HL-60 (cell line): ENCODE measurements at regions not wholly inside any gene's neighbourhood (a gene's known extent, or its start where the extent isn't known, plus 50 kb on each side); places are given as distances from the start of the nearest gene placed in this dataset.

ENCODE experiments used
- DNase-seq, 2 experiments: peaks; one replicate each; pipeline ENCODE4 v3.0.0-alpha.2; 2010 to 2020; ENCODE audit warnings: low read depth in 1 of 2, low spot score in 1 of 2
- H3K27ac ChIP-seq: fragments of 250-450 bp; sonication (Bioruptor Pico); replicated peaks from 2 replicates; pipeline ENCODE4 v1.5.1; 2020; ENCODE audit warnings: mild to moderate bottlenecking, moderate library complexity
- H3K27me3 ChIP-seq: fragments of 250-450 bp; sonication (Bioruptor Pico); 2 replicates; pipeline ENCODE4 v1.5.1; 2021; ENCODE audit warnings: mild to moderate bottlenecking, moderate library complexity; ENCODE audit not compliant: insufficient read depth, poor library complexity, severe bottlenecking
- H3K4me3 ChIP-seq: replicated peaks from 2 replicates; pipeline ENCODE4 v1.5.1; 2011; ENCODE audit warnings: mild to moderate bottlenecking, control low read depth, low read length; ENCODE audit not compliant: insufficient read depth
- CTCF ChIP-seq: IDR thresholded peaks from one replicate; pipeline ENCODE4 v1.5.1; 2011; ENCODE audit warnings: low read length, control low read depth, inconsistent platforms; ENCODE audit not compliant: insufficient read depth
- GABPA ChIP-seq: IDR thresholded peaks from 2 replicates; pipeline ENCODE4 v1.6.1; 2012; ENCODE audit warnings: low read depth
- POLR2AphosphoS5 ChIP-seq: IDR thresholded peaks from 2 replicates; pipeline ENCODE4 v1.6.1; 2012; ENCODE audit warnings: low read depth
- REST ChIP-seq: IDR thresholded peaks from 2 replicates; pipeline ENCODE4 v1.6.1; 2012; ENCODE audit warnings: low read depth; ENCODE audit not compliant: insufficient replicate concordance
- SPI1 ChIP-seq: IDR thresholded peaks from 2 replicates; pipeline ENCODE4 v1.6.1; 2012; ENCODE audit warnings: low read depth, mild to moderate bottlenecking, borderline replicate concordance

- TF ChIP-seq GABPA (no peak), CTCF (no peak), REST (no peak), SPI1 (no peak), POLR2AphosphoS5 (no peak)
- Histone ChIP-seq H3K27ac (no peak overlapping the region; the same call in 1 of the 2 replicates), H3K27me3 (no peaks in the 10 kb centered on the region), H3K4me3 (no peak overlapping the region)
- DNase-seq = no peak
These were observed 214.6 kb upstream of the TLE4 start for GRCh38 chr9:79357194-79357593.

GRCh38 chr9:79357616-79358015, 214.1 kb upstream of the TLE4 start:
- peak; percentile 1 to 76 for DNase-seq
- Histone ChIP-seq H3K27me3 (no peaks in the 10 kb centered on the region), H3K4me3 (no peak overlapping the region), H3K27ac (no peak overlapping the region)
- TF ChIP-seq GABPA (peak; percentile 81), CTCF (no peak), REST (no peak), POLR2AphosphoS5 (peak; percentile 54; the same call in 1 of the 2 replicates), SPI1 (peak; percentile 70; the same call in 1 of the 2 replicates)

GRCh38 chr9:79360387-79361347, 211.1 kb upstream of the TLE4 start:
- H3K27me3 ChIP-seq = no peaks in the 10 kb centered on the region
- TF ChIP-seq GABPA (no peak), CTCF (no peak), POLR2AphosphoS5 (no peak), REST (no peak), SPI1 (no peak)
- H3K27ac ChIP-seq = no peak overlapping the region
- no peak overlapping the region for H3K4me3 ChIP-seq
- no peak for DNase-seq
